ENCODE measurements at regions not wholly inside any gene's neighbourhood (a gene's known extent, or its start where the extent isn't known, plus 50 kb on each side); places are given as distances from the start of the nearest gene placed in this dataset.
A peak's percentile ranks its signal among the peaks of the same experiment; 100 is the strongest.
"Not testable (repeated sequence)": the region's sequence is repeated elsewhere in the genome, so short reads cannot be mapped to it uniquely, and the experiment has no call there.

GRCh38 chr18:40159141-40160017, 1795.7 kb upstream of the PIK3C3 start:
- no peak for DNase-seq (ENCODE audit: low spot score)
- TF ChIP-seq CTCF (IDR thresholded peaks at IDR 0.05; ENCODE audit: extremely low read depth, insufficient read depth, missing control alignments): peak; percentile 49
- in situ Hi-C loops (cut with MboI; ENCODE audit: low pct_unique_long_range_greater_than_20kb, low sequenced_read_pairs, unreplicated experiment): no loop called here

- in situ Hi-C loops (cut with MboI; ENCODE audit: low pct_unique_long_range_greater_than_20kb, low sequenced_read_pairs, unreplicated experiment): no loop called here
- no peak for DNase-seq (ENCODE audit: low spot score)
- TF ChIP-seq CTCF (IDR thresholded peaks at IDR 0.05; ENCODE audit: extremely low read depth, insufficient read depth, missing control alignments): no peak
Measured at GRCh38 chr18:40157120-40157519, 1797.9 kb upstream of the PIK3C3 start.

GRCh38 chr18:40152859-40153258, 1802.2 kb upstream of the PIK3C3 start:
- in situ Hi-C loops (cut with MboI; ENCODE audit: low pct_unique_long_range_greater_than_20kb, low sequenced_read_pairs, unreplicated experiment): no loop called here
- DNase-seq (ENCODE audit: low spot score): no peak
- TF ChIP-seq CTCF (IDR thresholded peaks at IDR 0.05; ENCODE audit: extremely low read depth, insufficient read depth, missing control alignments): no peak

GRCh38 chr18:40148960-40149359, 1806.1 kb upstream of the PIK3C3 start:
- DNase-seq (ENCODE audit: low spot score): no peak
- in situ Hi-C loops (cut with MboI; ENCODE audit: low pct_unique_long_range_greater_than_20kb, low sequenced_read_pairs, unreplicated experiment): no loop called here
- TF ChIP-seq CTCF (IDR thresholded peaks at IDR 0.05; ENCODE audit: extremely low read depth, insufficient read depth, missing control alignments): no peak

GRCh38 chr18:40133253-40133652, 1821.8 kb upstream of the PIK3C3 start:
- no peak for TF ChIP-seq CTCF (IDR thresholded peaks at IDR 0.05; ENCODE audit: extremely low read depth, insufficient read depth, missing control alignments)
- in situ Hi-C loops (cut with MboI; ENCODE audit: low pct_unique_long_range_greater_than_20kb, low sequenced_read_pairs, unreplicated experiment): no loop called here
- no peak for DNase-seq (ENCODE audit: low spot score)

GRCh38 chr18:40132438-40132837, 1822.6 kb upstream of the PIK3C3 start:
- in situ Hi-C loops (cut with MboI; ENCODE audit: low pct_unique_long_range_greater_than_20kb, low sequenced_read_pairs, unreplicated experiment); DNase-seq (ENCODE audit: low spot score): not testable (repeated sequence)

GRCh38 chr18:40124107-40124506, 1830.9 kb upstream of the PIK3C3 start:
- in situ Hi-C loops (cut with MboI; ENCODE audit: low pct_unique_long_range_greater_than_20kb, low sequenced_read_pairs, unreplicated experiment): no loop called here
- TF ChIP-seq CTCF (IDR thresholded peaks at IDR 0.05; ENCODE audit: extremely low read depth, insufficient read depth, missing control alignments): no peak
- DNase-seq (ENCODE audit: low spot score): no peak
